ENCODE measurements at regions not wholly inside any gene's neighbourhood (a gene's known extent, or its start where the extent isn't known, plus 50 kb on each side); places are given as distances from the start of the nearest gene placed in this dataset.
"Not testable (repeated sequence)": the region's sequence is repeated elsewhere in the genome, so short reads cannot be mapped to it uniquely, and the experiment has no call there.

- not testable (repeated sequence) for DNase-seq
These were observed 183.0 kb downstream of the HACE1 start for GRCh38 chr6:104676679-104677078.

- not testable (repeated sequence) for DNase-seq
These were observed 184.6 kb downstream of the HACE1 start for GRCh38 chr6:104675161-104675560.

- DNase-seq = not testable (repeated sequence)
These were observed 186.6 kb downstream of the HACE1 start for GRCh38 chr6:104673078-104673477.

GRCh38 chr6:104671591-104671891 lies 188.2 kb downstream of the HACE1 start:
- DNase-seq = not testable (repeated sequence)

- DNase-seq = not testable (repeated sequence)
These were observed 188.7 kb downstream of the HACE1 start for GRCh38 chr6:104670834-104671590.

GRCh38 chr6:104669483-104669882 lies 190.2 kb downstream of the HACE1 start:
- no peak for DNase-seq

- DNase-seq = no peak
These were observed 203.5 kb downstream of the HACE1 start for GRCh38 chr6:104656235-104656634.

GRCh38 chr6:104653781-104654180 lies 205.9 kb downstream of the HACE1 start:
- DNase-seq = no peak

- no peak for DNase-seq
These were observed 211.4 kb downstream of the HACE1 start for GRCh38 chr6:104648347-104648746.

GRCh38 chr6:104644848-104645247 lies 214.9 kb downstream of the HACE1 start:
- DNase-seq = no peak

- no peak for DNase-seq
These were observed 216.8 kb downstream of the HACE1 start for GRCh38 chr6:104642871-104643270.

GRCh38 chr6:104640761-104641160 lies 219.0 kb downstream of the HACE1 start:
- DNase-seq = no peak

GRCh38 chr6:104640150-104640700 lies 219.5 kb downstream of the HACE1 start:
- DNase-seq = no peak

- DNase-seq = no peak
These were observed 220.1 kb downstream of the HACE1 start for GRCh38 chr6:104639668-104640067.

GRCh38 chr6:104638841-104639290 lies 220.9 kb downstream of the HACE1 start:
- DNase-seq = no peak

GRCh38 chr6:104633125-104633524 lies 226.6 kb downstream of the HACE1 start:
- DNase-seq = no peak

- DNase-seq = no peak
These were observed 227.1 kb downstream of the HACE1 start for GRCh38 chr6:104632588-104632987.

GRCh38 chr6:104630955-104631354 lies 228.8 kb downstream of the HACE1 start:
- DNase-seq = no peak

- no peak for DNase-seq
These were observed 229.2 kb downstream of the HACE1 start for GRCh38 chr6:104630522-104630921.

- no peak for DNase-seq
These were observed 229.9 kb downstream of the HACE1 start for GRCh38 chr6:104629826-104630225.

- no peak for DNase-seq
These were observed 234.2 kb downstream of the HACE1 start for GRCh38 chr6:104625536-104625935.

- no peak for DNase-seq
These were observed 236.5 kb downstream of the HACE1 start for GRCh38 chr6:104623052-104623690.

- no peak for DNase-seq
These were observed 238.3 kb downstream of the HACE1 start for GRCh38 chr6:104621396-104621795.

- no peak for DNase-seq
These were observed 242.1 kb downstream of the HACE1 start for GRCh38 chr6:104617591-104617990.

Measured in NCI-H2171 (cell line).